GM19468 (cell line): ENCODE measurements at regions not wholly inside any gene's neighbourhood (a gene's known extent, or its start where the extent isn't known, plus 50 kb on each side); places are given as distances from the start of the nearest gene placed in this dataset.

ENCODE experiments used
- ATAC-seq: cut with Tn5 transposase; IDR thresholded peaks from one replicate; pipeline ENCODE4 v1.9.1; 2021; ENCODE audit warnings: mild to moderate bottlenecking, moderate library complexity, moderate number of reproducible peaks; ENCODE audit not compliant: unreplicated experiment; ENCODE audit errors: extremely low read depth

- no peak for ATAC-seq
Observed at GRCh38 chr4:135605076-135605475, 1403.5 kb upstream of the PABPC4L start.

GRCh38 chr4:135604531-135604930, 1402.9 kb upstream of the PABPC4L start:
- ATAC-seq = no peak

GRCh38 chr4:135601351-135601750, 1399.8 kb upstream of the PABPC4L start:
- no peak for ATAC-seq

- no peak for ATAC-seq
Observed at GRCh38 chr4:135598151-135598550, 1396.6 kb upstream of the PABPC4L start.

- ATAC-seq = no peak
Observed at GRCh38 chr4:135594521-135594920, 1392.9 kb upstream of the PABPC4L start.

- ATAC-seq = no peak
Observed at GRCh38 chr4:135575041-135575440, 1373.5 kb upstream of the PABPC4L start.

GRCh38 chr4:135573251-135573650, 1371.7 kb upstream of the PABPC4L start:
- ATAC-seq = no peak

- ATAC-seq = no peak
Observed at GRCh38 chr4:135564090-135564489, 1362.5 kb upstream of the PABPC4L start.

- ATAC-seq = no peak
Observed at GRCh38 chr4:135553213-135553612, 1351.6 kb upstream of the PABPC4L start.

- ATAC-seq = no peak
Observed at GRCh38 chr4:135552131-135552530, 1350.5 kb upstream of the PABPC4L start.

- no peak for ATAC-seq
Observed at GRCh38 chr4:135548711-135549110, 1347.1 kb upstream of the PABPC4L start.

GRCh38 chr4:135545616-135546317, 1344.2 kb upstream of the PABPC4L start:
- no peak for ATAC-seq

GRCh38 chr4:135538698-135539097, 1337.1 kb upstream of the PABPC4L start:
- ATAC-seq = no peak

GRCh38 chr4:135533053-135533452, 1331.5 kb upstream of the PABPC4L start:
- no peak for ATAC-seq

GRCh38 chr4:135532132-135532531, 1330.5 kb upstream of the PABPC4L start:
- no peak for ATAC-seq

GRCh38 chr4:135515295-135515694, 1313.7 kb upstream of the PABPC4L start:
- no peak for ATAC-seq

GRCh38 chr4:135510582-135510981, 1309.0 kb upstream of the PABPC4L start:
- ATAC-seq = no peak

GRCh38 chr4:135508006-135508714, 1306.6 kb upstream of the PABPC4L start:
- no peak for ATAC-seq

- ATAC-seq = no peak
Observed at GRCh38 chr4:135497563-135498152, 1296.1 kb upstream of the PABPC4L start.

GRCh38 chr4:135492439-135492838, 1290.8 kb upstream of the PABPC4L start:
- ATAC-seq = no peak

- ATAC-seq = no peak
Observed at GRCh38 chr4:135485371-135485770, 1283.8 kb upstream of the PABPC4L start.
